ENCODE measurements at regions not wholly inside any gene's neighbourhood (a gene's known extent, or its start where the extent isn't known, plus 50 kb on each side); places are given as distances from the start of the nearest gene placed in this dataset.

- TF ChIP-seq CTCF (IDR thresholded peaks at IDR 0.05) (no peak), POLR2A (IDR thresholded peaks at IDR 0.05) (no peak)
Observed at GRCh38 chr10:2620827-2621521, 446.4 kb upstream of the PFKP start.
